NCI-H2196 treated with DMSO at 0.1 percent for 48 hours (cell line): ENCODE measurements at regions not wholly inside any gene's neighbourhood (a gene's known extent, or its start where the extent isn't known, plus 50 kb on each side); places are given as distances from the start of the nearest gene placed in this dataset.
"Not testable (repeated sequence)": the region's sequence is repeated elsewhere in the genome, so short reads cannot be mapped to it uniquely, and the experiment has no call there.

Experiments used
- DNase-seq: peaks from one replicate; lab custom pipeline; 2025; ENCODE audit not compliant: unreplicated experiment; lab: John Stamatoyannopoulos, UW

DNA sequence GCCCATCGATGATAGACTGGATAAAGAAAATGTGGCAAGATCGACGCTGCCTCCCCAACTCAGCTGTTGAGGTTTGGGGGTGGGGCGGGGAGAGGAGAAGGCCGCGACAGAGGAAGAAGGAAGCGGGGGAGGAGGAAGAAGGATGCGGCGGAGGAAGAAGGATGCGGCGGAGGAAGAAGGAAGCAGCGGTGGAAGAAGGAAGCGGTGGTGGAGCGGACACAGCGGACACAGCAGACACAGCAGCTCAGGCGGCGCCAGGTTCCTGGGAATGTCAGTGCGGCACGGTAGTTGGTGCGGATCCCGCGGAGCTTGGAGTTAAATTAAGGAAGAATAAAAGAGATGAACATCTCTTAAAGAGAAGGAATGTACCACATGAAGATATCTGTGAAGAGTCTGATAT, 163.9 kb upstream of the NT5E start:
- no peak for DNase-seq

DNA sequence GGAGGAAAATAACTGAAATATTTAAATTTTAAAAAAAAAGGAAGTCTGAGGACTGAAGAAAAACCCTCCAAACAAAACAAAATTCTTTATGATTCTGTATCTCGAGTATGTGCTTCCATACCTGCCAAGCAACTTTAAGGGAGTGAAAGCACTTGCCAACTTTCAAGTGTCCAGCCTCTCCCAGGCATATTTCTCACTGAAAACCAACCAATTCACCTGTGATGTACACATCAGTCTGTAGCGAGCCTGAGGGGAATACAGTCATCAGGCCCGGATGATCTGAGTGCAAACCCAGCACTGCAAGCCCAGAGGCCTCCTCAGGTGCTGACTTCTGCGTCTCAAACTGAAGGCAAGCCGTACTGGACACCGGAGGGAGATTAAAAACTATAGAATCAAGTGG, 164.8 kb upstream of the NT5E start:
- DNase-seq = no peak

DNA sequence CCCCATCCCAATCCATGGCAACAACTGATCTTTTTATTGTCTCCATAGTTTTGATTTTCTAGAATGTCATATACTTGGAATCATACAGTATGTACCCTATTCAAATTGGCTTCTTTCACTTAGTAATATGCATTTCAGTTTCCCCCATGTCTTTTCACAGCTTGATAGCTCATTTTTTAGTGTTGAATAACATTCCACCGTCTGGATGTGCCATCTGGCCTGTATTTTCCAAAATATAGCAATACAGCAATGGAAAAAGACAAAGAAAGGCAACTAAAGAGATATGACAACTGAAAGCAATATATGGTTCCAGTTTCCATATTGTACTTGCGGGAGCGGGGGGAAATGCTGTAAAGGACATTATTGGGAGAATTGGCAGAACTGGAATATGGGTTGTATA, 166.4 kb upstream of the NT5E start:
- DNase-seq = no peak

DNA sequence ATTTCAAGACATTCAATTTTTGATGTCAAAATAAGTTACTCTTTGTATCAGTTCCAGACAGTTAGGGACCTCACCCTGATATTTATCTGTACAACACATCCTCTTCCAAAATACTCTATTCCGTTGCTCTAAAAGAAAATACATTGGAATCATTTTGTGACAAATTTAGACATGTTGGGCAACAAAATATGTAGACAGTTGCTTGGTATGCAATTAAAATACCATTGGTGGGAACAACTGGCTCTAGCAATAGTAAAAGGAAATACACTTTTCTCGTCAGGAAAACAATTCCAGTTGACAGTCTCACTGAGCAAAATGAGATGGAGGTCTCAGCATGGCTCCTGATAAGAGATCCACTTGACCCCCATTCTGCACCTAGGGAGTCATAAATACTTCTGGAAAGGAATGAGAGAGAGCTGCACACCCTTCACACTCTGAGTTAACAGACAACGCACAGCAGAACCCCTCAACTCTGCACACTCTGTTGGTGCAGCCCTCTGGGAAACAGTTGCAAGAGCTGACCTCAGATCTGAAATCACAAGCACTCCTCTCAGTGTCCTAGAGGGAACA, 171.3 kb upstream of the NT5E start:
- DNase-seq = no peak

DNA sequence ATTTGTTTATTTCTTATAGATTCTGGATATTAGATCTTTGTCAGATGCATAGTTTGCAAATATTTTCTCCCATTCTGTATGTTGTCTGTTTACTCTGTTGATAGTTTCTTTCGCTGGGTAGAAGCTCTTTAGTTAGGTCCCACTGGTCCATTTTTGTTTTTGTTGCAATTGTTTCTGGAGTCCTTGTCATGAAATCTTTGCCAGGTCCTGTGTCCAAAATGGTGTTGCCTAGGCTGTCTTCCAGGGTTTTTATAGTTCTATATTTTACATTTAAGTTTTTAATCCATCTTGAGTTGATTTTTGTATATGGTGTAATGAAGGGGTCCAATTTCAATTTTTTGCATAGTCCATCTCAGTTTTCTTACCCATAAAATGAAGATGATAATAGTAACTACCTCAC, 173.9 kb upstream of the NT5E start:
- DNase-seq = not testable (repeated sequence)

DNA sequence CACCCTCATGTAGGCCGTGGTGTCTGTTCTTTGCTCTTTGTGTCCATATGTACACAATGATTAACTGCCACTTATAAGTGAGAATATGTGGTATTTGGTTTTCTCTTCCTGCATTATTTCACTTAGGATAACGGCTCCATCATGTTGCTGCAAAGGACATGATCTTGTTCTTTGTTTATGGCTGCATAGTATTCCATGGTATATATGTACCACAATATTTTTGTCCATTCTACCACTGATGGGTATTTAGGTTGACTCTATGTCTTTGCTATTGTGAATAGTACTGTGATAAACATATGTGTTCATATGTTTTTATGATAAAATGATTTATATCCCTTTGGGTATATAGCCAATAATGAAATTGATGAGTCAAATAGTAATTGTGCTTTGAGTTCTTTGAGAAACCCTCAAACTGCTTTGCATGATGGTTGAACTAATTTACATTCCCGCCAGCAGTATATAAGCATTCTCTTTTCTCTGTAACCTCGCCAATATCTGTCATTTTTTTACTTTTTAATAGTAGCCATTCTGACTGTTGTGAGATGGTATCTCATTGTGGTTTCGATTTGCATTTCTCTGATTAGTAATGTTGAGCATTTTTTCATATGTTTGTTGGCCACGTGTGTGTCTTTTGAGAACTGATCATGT, 174.4 kb upstream of the NT5E start:
- DNase-seq = no peak

DNA sequence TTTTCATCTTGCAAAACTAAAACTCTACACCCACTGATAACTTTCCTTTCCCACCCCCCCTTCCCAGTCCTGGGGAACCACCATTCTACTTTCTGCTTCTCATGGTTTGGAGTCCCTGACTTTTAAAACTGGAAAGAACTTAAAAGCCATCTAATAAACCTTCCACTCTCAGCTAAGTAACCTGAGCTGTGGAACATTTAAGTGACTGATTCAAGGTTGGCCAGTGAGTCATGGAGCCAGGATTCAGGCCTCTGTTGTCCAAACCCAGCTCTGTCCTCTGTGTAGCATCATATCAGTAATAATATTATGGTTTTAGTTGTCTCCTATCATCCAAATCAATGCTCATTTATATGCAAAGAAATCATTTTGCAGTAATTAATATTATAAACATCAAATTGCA, 176.0 kb upstream of the NT5E start:
- DNase-seq = no peak

DNA sequence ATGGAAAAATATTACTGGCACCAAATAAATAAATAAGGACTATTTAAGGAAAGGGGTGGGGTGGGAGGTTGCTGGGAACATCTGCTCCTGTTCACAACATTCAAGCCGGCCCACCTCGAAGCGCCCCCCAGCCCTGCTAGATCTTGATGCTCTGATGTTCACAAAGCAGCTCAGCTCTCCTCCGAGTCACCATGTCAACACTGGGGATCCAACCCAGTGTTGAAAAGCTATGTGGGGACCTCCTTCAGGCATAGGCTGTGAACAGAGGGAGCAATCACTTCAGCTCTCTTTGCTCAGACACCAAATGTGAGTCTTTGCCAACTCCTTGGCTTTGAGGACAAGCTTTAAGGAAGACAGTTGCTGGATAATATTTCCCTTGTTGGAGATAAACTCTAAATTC, 176.8 kb upstream of the NT5E start:
- no peak for DNase-seq

DNA sequence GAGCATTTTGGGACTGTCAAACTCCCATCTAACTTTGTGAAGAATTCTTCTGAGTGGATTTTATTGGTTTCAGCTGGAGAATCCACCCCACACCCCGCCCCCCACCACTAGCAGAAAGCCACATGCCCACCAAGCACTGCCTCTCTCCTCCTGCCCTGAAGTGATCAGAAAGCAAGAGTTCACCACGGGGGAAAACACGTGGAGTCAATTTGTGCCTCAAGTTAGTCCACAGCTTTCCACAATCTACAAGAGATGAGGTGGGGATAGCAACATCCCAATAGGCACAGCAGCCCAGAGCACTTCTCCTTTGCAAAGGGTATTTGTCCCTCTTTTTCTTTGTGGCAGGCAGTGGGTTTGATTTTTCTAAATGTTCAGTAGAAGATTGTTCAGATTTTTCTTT, 177.3 kb upstream of the NT5E start:
- DNase-seq = no peak

DNA sequence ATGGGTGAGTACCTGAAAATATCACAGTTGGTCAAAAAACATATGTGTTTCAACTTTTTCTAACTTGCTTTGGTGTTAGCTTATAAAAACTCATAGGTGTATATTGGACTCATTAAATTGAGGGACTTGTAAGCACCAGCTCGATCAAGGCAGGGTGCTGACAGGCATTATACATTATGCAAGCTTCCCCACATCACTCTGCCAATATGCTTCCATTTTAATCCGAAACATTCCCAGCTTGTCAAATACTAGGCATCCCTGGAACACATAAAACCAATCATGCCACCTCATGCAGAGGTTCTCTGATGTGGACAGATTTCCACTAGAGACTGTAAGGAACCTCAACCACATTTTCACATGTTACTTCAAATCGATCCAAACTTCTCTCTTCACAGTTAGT, 187.3 kb upstream of the NT5E start:
- no peak for DNase-seq

DNA sequence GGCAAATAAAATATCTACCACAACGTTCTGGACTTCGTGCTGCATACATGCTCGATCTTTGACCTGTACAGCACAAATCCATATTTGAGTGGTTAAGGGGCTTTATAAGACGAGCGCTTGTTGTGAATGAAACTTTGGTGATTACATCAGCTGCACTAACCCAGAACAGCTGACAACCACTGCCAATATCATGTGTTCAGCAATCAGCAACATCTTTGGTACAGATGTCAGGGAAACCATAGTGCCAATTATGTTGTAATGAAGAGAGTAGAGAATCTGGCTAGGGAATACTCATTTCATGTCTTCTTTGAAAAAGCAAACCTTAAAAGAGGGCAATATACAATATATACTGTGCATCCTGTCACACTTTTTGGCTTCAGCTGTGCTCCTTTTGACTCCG, 188.6 kb upstream of the NT5E start:
- no peak for DNase-seq

DNA sequence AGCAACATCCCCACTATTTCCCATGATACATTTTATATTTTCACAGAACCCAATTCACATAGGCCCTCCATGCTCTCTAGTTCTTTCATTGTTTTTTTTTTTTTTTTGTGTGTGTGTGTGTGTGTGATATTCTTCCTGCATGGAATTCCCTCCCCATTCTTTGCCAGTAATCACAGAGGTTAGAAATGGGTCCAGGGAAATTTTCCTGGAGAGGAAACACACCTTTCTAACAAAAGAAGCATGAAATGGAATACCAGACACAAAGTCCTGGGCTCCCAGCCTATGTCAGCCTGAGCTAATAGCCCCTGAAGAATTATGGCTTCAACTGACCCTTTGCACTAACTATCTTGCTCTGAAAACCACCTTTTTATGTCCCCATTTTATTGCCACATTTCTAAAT, 194.2 kb upstream of the NT5E start:
- no peak for DNase-seq

DNA sequence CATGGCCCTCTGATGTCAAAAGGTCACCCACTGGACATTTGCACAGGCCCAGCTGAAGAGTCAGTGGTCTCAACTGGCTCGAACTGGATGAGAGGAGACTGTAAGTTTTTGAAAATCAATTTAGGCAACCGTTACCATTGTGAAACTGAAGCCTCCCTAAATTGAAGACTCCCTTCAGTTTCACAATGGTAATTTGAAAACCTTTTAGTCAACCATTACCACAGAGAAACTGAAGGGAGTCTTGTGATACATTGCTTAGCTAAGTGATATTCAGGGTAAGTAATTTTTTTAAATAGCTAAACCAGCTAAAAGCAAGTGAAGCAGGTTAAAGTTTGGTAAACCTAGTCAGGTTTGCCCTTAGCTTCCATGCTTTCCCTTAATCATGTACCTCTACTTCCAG, 197.3 kb upstream of the NT5E start:
- no peak for DNase-seq

DNA sequence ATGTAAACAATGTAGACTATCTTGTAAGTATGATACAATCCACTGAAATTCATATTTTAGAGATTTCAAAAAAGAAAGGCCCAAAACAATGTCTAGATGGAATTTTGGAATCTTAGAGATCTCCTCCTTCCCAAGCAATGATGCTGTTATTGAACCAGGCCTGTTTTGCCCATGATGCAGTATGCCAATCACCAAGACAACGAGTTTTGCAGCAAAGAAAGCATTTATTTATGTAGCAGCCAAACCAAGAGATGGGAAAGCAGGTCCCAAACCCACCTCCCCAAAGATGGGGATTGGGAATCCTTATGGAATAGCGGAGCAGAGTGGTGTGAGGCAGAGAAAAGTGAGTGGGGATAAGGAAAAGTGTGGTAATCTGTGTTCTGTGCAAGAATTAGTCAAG, 197.8 kb upstream of the NT5E start:
- no peak for DNase-seq

DNA sequence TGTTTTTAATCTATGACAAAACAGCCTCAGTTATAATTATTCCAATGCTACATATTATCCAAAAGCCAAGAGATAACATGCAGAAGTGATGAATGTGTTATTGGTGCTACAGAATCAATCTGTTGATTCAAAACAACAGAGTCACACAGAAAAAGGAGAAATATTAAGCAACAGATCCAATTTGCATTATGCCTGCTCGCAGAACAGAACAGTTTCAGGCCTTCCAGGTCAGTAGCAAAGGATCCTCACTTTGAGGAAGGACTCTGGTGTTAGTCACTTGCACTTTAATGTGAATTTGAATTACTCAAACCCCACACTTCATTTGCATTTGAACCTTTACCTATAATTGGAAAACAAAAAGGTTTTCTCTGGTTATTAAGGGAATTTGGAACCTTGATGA, 198.6 kb upstream of the NT5E start:
- no peak for DNase-seq

DNA sequence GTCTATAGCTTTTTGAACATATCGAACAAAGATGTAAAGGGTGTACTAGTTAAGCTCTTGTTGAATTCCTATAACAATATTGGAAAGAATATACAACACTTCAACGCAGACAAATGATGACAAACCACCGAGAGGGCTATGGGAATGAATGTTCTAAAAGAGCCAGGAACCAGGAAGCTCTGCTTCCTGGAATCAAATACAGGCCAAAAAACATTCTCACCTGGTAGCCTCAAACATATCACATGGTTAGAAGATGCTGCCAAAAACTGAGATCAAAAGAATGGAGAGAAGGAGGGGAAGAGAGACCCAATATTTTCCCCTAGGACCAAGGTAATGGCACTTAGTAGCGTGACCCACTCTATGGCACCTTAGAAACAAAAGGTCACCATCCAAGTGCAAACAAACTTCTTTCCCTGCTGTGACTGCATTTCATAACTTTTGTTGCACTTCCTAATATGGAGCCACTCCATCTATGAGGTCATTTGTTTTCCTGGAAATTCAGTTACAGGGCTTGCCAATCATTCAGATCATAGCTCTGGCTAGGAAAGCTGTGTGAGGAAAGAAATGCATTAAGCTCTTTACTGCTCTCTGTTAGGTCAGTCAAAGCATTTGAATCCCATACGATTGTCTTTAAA, 199.2 kb upstream of the NT5E start:
- no peak for DNase-seq

DNA sequence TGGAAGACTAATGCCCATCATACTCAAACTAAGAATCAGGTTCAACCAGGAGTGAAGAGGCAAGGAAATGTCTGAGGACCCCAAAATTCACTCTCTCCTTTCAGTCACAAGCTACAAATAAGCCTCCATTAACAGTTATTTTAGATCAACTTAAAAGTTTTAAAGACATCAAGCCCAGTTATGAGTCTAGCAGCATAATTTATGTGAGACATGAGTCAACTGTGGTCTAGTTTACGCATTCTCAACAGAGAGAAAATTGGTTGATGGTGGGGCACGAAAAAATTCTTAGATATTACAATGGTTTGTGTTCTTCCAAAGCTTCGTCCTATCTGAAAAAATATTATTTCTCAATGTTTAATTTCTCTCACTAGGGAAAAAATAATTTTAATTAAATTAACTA, 204.9 kb upstream of the NT5E start:
- no peak for DNase-seq

DNA sequence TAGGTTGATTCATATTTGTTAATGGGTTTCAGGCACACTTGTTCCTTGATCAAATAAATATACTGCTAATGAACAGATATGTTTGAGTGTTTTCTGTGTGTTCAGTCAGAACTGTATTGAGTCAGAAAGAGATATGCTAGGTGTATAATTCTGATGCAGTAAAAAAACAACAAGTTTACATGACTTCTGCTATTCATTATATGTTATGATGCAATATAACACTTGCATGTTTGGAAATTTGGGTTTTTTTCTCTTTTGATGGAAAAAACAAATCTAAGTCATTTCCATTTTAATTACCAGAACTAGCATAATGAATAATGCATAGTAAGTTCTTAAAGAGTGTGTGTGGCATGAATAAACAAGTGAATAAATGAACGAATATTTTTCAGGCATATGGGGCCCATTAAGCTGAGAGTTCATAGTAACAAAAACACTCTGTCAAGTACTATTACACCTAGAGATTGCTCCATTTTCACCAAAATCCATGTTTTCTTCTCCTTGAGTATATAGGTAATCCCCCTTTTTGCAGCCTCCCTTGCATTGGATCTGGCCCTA, 208.3 kb upstream of the NT5E start:
- no peak for DNase-seq

DNA sequence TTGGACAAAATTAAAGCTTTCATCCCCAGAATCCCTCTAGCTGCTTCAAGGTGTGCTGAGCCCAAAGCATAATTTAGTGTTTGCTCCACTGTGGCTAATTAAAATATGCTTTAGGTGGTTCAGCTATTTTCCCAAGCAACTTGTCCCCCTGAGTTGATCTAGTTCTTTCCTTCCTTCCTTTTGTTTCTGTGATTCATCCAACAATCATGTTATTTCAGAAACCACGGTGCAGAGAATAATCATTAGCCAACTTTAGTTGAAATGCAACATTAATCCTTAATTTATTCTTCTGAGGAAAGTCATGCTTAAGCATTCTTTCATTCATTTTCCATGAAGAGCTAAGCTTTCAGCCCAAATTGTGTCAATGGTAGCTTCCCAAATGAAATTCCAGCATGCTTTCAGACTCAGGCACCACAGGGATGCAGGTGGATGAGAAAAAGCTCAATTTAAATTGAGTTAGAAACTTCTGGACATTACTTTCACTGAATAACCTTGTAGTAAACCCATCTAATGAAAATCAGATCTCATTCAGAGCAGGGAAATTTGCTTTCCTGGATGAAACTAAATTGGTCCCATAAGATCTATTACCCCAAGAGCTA, 209.0 kb upstream of the NT5E start:
- DNase-seq = no peak

DNA sequence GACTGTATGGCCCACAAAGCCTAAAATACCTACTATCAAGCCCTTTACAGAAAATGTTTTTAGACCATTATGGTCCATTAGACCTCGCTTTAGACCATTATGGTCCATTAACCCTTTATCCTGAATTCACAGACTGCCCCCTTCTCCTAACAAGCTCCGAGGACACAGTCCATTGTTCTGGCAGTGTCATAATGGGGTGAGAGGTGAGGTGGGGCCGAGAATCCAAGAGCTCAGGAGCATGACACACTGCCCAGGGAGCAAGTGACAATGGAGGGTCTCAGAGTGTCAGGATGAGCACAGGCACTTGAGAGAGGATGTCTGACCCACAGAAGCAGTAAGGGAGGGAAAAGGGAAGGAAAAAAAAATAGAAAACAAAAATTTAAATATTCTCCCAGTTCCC, 212.4 kb upstream of the NT5E start:
- DNase-seq = no peak

DNA sequence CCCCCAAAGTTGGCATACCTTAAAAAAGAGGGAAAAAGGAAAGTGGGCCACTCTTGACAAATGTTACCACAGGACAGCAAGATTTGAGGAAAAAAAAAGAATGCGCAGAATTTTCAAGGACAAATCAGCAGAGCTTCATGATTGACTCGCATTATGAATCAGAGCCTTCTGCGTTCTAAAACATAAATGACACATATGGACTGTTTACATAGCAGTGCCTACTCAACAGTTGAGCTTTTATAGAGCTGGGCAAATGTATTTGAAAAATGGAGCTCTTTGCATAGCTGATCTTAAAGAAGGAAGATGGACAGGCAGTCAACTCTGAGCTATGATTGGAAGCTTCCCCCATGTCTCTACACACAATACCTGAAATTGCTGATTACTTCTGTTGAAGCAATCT, 213.2 kb upstream of the NT5E start:
- no peak for DNase-seq

DNA sequence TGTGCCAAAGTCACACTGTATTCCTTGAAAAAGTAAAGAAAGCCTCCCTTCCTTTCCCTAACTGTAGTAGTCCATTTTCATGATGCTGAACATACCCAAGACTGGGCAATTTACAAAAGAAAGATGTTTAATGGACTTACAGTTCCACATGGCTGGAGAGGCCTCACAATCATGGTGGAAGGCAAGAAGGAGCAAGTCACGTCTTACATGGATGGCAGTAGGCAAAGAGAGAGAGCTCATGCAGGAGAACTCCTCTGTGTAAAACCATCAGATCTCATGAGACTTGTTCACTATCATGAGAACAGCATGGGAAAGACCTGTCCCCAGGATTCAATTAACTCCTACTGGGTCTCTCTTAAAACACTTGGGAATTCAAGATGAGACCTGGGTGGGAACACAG, 222.5 kb upstream of the NT5E start:
- not testable (repeated sequence) for DNase-seq
